Peyer's patch (tissue), 4 donors: ENCODE measurements at regions not wholly inside any gene's neighbourhood (a gene's known extent, or its start where the extent isn't known, plus 50 kb on each side); places are given as distances from the start of the nearest gene placed in this dataset.

ENCODE experiments used
- POLR2A ChIP-seq, 2 donors: fragments of 450-650 bp; IDR thresholded peaks; one replicate each; pipeline ENCODE4 v1.5.1; 2017; ENCODE audit warnings: antibody characterized with exemption in 2 of 2, mild to moderate bottlenecking in 2 of 2, moderate library complexity in 2 of 2
- TF ChIP-seq, protein P1 (sequence below), 6 experiments: fragments of 450-650 bp in 4 of 6; fragments of 200-600 bp in 2 of 6; sonication (generic) in 1 of 6; IDR thresholded peaks; one replicate each; pipeline ENCODE4 v1.5.1; 2017 to 2019; ENCODE audit warnings: antibody characterized with exemption in 6 of 6, mild to moderate bottlenecking in 3 of 6, moderate library complexity in 1 of 6

GRCh38 chr11:19599681-19600080 is 113.0 kb upstream of the NAV2 start:
- TF ChIP-seq, protein P1, sequence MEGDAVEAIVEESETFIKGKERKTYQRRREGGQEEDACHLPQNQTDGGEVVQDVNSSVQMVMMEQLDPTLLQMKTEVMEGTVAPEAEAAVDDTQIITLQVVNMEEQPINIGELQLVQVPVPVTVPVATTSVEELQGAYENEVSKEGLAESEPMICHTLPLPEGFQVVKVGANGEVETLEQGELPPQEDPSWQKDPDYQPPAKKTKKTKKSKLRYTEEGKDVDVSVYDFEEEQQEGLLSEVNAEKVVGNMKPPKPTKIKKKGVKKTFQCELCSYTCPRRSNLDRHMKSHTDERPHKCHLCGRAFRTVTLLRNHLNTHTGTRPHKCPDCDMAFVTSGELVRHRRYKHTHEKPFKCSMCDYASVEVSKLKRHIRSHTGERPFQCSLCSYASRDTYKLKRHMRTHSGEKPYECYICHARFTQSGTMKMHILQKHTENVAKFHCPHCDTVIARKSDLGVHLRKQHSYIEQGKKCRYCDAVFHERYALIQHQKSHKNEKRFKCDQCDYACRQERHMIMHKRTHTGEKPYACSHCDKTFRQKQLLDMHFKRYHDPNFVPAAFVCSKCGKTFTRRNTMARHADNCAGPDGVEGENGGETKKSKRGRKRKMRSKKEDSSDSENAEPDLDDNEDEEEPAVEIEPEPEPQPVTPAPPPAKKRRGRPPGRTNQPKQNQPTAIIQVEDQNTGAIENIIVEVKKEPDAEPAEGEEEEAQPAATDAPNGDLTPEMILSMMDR (IDR thresholded peaks at IDR 0.05) = no peak
- no peak for TF ChIP-seq POLR2A (IDR thresholded peaks at IDR 0.05)
